ENCODE measurements at regions not wholly inside any gene's neighbourhood (a gene's known extent, or its start where the extent isn't known, plus 50 kb on each side); places are given as distances from the start of the nearest gene placed in this dataset.
"Not testable (repeated sequence)": the region's sequence is repeated elsewhere in the genome, so short reads cannot be mapped to it uniquely, and the experiment has no call there.

DNA sequence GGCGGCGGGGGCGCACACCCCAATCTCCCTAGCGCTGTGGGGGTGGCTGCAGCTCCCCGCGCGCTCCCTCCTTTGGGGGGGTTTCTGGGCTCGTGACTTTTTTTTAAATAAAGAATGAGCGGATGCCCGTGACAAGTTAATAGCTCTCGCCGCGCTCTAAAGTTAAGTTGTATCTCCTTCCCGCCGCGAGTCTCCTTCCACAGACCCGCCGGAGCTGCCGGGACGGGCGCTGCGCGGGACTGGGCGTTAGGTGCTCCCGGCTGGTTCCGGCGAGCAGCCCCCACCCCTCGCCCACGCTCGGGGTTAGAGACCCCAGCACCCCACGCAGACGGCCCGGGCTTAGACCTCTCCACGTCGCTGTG is 82.6 kb upstream of the HMGA2 start:
- DNase-seq: no peak

DNA sequence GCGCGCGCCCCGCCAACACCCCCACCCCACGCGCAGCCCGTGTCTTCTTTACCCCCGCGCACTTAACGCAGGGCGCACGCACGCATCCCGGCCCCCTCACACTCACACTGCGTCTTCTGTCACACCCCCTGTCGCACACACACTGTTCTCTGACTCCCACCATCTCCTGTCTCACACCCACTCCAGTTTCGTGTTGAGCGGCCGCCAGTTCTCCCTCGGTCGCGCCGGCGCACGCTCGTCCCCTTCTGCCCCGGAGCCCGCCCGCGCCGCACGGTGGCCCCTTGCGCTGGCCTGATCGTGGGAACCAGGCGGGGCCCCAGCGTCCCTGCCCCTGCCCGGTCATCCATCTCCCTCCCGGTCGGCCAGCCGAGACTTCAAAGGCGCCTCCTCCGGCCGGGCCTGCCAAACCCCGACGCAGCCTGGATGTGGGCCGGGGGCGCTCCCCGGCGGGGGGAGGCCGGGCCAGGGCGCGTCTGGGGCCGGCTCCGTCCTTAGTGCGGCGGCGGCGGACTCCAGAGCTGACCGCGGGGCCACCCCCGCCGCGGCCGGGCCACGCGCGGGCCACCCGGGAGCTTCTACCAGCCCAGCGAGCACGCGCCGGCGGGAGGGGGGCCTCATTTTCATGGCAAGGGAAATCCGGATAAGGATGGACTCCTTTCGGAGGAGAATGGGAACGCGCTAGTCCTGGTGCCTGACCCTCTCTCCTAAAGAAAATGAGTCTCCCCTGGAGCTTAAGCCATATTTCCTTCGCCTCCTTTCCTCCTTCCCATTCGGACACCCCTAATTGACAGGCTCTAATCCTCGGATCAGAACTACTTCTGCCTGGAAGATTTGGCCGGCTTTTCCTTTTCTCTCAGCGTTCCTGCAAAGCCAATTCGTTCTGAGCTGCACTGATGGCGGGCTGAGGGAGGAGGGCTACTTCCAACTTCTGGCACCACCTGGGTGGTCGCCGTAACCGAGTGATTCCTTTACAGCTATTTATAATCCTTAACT is 82.0 kb upstream of the HMGA2 start:
- no peak for DNase-seq

DNA sequence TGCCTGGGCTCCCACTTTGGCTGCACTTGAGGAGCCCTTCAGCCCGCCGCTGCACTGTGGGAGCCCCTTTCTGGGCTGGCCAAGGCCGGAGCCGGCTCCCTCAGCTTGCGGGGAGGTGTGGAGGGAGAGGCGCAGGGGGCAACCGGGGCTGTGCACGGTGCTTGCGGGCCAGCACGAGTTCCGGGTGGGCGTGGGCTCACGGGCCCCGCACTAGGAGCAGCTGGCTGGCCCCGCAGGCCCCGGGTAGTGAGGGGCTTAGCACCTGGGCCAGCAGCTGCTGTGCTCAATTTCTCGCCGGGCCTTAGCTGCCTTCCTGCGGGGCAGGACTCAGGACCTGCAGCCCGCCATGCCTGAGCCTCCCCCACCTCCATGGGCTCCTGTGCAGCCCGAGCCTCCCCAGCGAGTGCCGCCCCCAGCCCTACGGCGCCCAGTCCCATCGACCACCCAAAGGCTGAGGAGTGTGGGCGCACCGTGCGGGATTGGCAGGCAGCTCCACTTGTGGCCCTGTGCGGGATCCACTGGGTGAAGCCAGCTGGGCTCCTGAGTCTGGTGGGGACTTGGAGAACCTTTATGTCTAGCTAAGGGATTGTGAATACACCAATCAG is 79.9 kb upstream of the HMGA2 start:
- DNase-seq: not testable (repeated sequence)

DNA sequence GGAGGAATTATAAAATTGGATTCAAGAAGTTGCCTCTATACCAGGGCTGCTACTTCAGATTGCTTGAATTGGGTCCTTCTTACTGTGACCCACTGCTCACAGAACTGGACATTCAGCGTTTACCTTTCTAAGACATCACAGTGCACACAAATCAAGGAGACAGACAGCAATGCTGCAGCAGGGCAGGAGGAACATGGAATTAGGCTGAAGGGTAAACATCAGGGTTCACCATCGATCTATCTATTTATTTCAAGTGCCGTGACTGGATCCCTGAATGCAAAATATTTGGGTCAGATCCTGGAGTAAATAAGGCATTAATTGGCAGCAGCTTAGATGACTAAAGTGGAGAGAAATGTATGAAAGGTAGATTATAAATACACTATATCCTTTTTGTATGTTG is 76.9 kb upstream of the HMGA2 start:
- DNase-seq: no peak

DNA sequence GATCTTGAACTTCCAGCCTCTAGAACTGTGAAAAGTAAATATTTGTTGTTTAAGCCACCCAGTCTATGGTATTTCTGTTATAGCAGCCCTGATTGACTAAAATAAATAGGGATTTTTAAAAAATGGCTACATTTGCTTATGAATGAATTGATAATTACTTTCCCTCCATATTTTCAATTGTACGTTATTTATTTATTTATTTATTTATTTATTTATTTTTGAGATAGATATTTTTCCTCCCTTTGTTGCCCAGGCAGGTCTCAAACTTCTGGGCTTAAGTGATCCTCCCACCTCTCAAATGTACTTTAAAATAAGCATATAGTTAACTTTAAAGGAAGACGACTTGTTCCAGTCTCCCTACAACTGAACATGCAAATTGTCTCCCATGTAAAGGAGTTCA is 76.0 kb upstream of the HMGA2 start:
- no peak for DNase-seq

DNA sequence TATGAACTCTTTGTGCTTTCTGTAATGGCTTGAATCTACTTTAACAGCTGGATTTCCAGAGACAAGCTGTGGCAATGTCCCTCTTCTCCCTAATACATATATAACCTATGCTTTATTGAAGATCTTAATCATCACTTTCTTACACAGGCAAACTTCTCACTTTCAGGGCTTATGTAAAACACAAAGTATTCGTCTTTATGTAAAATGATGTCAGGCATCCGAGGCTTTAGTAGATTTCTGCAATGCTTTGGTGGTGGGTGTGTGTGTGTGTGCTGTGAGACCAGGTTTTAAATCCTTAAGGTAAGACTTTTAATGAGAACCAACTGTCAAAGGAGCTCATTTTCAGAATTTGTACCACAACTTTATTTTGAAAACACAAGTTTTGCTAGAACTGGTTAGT is 70.0 kb upstream of the HMGA2 start:
- no peak for DNase-seq

DNA sequence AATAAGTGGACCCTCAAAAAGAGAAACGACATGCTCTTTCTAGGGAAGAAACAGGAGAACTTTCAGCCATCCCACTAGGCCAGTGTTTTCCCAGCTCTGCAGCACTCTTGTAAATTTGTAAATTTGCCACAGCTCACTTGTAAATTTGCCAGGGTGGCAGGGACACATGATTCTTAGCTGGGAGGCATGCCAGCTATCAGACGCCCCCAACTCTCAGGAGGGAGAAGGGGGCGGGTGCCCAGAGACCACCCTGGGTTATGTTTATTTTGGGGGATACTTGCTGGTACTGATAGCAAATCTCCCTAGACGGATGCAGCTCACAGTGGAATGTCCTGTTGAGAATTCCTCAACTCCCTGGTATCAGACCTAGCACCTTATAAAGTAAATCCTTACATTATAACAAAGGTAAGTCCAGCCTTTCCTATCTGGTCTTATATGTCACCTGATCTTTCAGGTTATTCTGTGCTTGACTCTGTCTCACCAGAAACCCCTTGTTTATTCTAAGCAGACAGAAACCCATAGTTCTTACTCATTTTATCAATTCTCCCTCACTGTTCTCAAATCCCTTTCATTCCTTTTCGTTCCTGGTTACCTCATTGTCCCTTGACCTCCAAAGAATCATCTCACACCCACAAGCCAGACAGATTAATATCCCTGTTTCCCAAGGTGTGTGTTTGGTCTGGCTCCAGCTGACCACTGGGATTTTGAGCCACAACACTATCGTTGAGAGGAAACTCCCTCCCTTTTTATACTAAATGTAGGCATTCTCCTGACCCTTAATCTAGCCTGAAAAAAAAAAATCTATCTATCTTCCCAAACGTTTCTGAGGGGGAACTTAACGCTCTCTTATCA is 69.3 kb upstream of the HMGA2 start:
- DNase-seq: no peak

DNA sequence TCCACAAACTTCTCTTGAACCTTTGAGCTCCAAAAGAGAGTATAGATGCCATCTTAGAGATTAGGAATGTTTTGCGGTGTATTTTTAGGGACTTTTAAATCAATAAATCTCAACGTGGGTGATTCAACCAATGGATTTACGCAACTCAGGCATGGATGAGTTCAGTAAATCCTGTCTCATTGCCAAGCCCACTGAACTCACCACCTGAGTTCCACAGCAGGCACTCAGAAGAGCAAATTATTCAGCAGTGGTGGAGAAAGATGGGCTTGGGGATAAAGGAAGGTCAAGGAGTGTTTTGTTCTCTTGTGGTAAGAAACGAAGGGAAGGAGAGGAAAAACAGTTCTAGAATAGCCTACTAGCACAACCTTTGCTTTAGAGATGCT is 68.7 kb upstream of the HMGA2 start:
- DNase-seq: no peak

DNA sequence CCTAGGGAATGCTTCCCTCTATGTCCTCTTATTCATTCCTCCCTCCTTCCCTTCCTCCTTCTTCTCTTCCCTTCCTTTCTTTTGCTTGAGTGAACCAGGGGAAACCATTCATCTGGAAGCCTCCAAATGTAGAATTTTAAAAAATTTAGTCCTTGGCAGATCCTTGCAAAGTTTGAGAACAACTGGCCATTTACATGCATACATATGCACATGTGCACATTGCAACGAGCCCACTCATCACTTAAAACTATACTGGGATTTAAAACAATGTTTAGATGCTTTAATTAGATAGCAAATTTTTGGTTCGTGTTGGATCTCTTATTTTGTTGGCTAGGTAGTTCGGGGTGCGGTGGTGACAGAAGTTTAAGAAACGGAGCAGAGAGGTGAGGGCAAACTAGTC is 68.0 kb upstream of the HMGA2 start:
- no peak for DNase-seq

DNA sequence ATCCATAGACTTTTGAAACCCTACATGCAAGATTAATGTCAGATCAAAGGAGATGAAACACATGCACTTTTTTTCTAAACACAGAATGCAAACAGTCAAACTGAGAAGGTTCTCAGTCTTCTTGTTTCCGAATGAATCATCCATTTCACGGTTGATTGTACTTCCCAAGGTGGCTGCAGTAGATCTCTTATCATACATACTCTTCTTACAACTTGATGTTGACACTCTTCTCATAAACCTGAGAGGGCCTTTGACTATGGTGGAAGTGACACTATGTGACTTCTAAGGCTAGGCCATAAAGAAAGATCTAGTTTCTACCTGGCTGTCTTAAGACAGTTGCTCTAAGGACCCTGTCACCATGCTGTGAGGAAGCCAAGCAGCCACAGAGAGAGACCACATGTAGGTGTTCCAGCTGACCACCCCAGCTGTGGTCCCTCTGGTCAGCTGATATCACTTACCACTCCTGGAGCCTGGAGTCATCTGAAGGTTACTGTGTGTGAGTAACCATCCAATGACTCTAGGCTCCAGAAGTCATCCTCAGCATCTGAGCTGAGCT is 67.2 kb upstream of the HMGA2 start:
- DNase-seq: no peak

DNA sequence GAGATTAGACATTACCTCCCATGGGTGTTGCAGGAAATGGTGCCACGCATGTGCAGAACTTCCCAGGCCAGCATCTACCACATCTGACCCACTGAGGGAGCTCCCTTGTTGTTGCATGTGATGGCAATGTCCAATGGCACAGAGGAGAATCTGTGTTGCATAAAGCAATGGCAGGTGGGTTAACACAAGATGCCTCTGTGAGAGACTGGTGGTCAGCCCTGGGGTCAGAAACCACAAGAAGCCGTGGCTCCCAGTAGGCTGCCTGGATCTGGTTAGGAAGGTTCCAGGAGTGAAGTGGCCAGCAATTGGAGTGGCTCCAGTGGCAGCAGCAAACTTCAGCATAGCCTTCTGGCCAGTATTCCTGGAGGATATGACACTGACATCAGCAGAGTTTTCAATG is 65.9 kb upstream of the HMGA2 start:
- no peak for DNase-seq

DNA sequence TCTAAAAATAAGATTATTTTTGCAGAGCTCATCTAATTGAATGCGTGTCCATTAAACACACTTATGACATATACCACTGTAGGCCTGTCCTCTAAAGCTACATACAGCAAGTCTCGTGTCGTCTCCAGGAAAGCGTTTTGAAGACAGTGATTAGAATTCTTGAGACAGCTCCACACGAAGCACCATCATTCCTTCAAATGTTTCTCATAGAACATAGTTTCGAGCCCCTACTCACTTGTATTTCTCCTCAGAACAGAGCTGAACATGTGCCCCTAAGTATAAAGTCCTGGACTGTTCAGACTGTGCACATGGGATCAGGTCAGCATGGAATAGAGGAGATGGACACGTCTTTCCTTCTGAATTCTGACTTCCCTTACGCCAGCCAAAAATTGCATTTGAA is 64.5 kb upstream of the HMGA2 start:
- no peak for DNase-seq

DNA sequence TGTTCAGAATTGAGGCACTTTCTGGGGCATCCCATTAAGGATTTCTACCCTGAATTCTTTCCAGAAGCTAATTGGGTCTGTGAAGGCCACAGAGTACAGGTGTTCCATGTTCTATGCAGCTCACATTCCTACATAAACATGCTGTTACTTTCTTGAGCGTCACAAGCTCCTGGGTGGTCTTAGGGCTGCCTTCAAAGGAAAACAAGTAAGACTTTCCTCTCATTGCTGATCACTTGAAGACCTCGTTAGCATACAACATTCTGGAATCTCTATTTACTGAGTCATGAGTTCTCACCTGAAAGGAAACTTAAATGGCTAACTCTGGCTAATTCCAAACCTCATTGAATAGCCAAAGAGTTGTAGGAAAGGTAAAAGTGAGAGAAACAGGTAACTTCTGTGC is 63.0 kb upstream of the HMGA2 start:
- no peak for DNase-seq

DNA sequence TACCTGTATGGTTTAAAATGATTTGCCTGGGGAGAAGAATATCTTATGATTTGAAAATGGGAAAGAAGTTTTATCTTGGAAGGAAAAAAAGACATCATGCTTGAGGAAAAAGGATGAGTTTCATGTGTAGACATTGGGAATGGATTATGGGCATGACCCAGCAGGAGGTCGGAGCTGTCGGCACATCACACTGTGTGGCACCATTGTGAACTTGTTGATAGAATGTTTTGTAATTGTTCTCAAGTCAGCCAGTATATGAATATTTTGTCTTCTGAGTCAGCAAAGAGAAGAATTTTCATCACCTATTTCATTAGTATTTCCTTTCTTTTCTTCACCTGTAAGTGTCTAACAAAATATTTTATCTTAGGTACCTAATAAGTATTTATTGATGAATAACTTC is 60.0 kb upstream of the HMGA2 start:
- DNase-seq: no peak

DNA sequence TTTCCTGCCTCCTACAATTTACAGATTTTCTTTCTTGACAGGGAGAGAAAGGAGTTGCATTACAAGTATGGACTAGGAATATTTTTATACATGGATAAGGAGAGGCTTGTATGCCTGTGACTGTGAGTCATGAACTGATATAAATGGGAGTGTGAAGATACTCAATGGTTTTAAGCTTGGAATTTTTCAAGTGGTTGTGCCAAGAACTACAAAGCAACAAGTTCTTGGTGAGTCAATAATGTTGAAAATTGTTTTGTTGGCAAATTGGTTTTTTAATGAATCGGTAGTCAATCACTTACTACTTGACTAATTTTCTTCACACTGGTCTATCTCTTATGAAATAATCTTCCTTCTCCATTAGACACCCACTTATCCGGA is 58.9 kb upstream of the HMGA2 start:
- no peak for DNase-seq

DNA sequence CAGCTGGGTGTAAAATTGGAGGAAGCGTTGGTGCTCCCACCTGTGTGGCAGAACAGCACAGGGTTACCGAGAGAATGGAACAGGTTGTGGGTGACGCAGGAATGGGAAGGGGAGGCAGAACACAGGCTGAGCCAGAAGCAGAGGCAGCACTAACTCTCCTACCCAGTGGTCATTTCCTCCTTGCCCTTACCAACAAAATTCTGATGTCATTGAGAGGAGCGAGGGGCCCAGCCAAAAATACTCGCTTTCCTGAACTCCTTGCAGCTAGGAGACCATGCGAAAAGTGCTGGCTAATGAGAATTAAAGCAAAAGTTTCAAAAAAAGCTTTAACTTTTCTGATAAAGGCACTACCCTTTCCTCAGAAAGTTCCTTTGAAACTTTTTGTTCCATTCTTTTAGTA is 54.4 kb upstream of the HMGA2 start:
- no peak for DNase-seq

Measured in NCI-H510A treated with DMSO at 0.1 percent for 48 hours (cell line).